Esophagus squamous epithelium (tissue), 5 donors: ENCODE measurements at regions not wholly inside any gene's neighbourhood (a gene's known extent, or its start where the extent isn't known, plus 50 kb on each side); places are given as distances from the start of the nearest gene placed in this dataset.

ENCODE experiments used
- DNase-seq: peaks from one replicate; lab custom pipeline; 2025; lab: John Stamatoyannopoulos, UW
- H3K27ac ChIP-seq, 4 donors: fragments of 200-600 bp; sonication (generic); one replicate each; pipeline ENCODE4 v1.5.1; 2016 to 2019; ENCODE audit warnings: mild to moderate bottlenecking in 1 of 4
- H3K27me3 ChIP-seq, 4 donors: fragments of 200-600 bp; sonication (generic); 1 replicate in 3 of 4; 2 replicates in 1 of 4; pipeline versions ENCODE4 v1.5.1 to v1.6.0; 2017 to 2021; ENCODE audit warnings: antibody characterized with exemption in 1 of 4
- H3K36me3 ChIP-seq, 3 donors: fragments of 200-600 bp; sonication (generic); one replicate each; pipeline ENCODE4 v1.5.1; 2016 to 2019
- H3K4me1 ChIP-seq, 3 donors: fragments of 200-600 bp; sonication (generic); one replicate each; pipeline ENCODE4 v1.5.1; 2017 to 2019
- H3K4me3 ChIP-seq, 4 donors: fragments of 200-600 bp; sonication (generic); 1 replicate in 3 of 4; 2 replicates in 1 of 4; pipeline ENCODE4 v1.5.1; 2016 to 2019; ENCODE audit warnings: mild to moderate bottlenecking in 2 of 4, moderate library complexity in 1 of 4
- H3K9me3 ChIP-seq, 3 donors: fragments of 200-600 bp; sonication (generic); one replicate each; pipeline ENCODE4 v1.5.1; 2016 to 2019
- POLR2A ChIP-seq, 4 donors: fragments of 450-650 bp; IDR thresholded peaks; one replicate each; pipeline ENCODE4 v1.6.1; 2017; ENCODE audit warnings: antibody characterized with exemption in 4 of 4, mild to moderate bottlenecking in 4 of 4, moderate library complexity in 3 of 4
- WGBS, 2 donors: methylation state at CpG; one replicate each; pipeline ENCODE4 v1.1.5; 2018; 5-methylcytosine and 5-hydroxymethylcytosine counted together
- intact Hi-C: fragments of 100-400 bp; cut with DNase I; formaldehyde crosslinking; loops from one replicate; pipeline ENCODE4 v1.15.0; 2022
- TF ChIP-seq, protein P1 (sequence below), 6 experiments: fragments of 450-650 bp in 4 of 6; fragments of 200-600 bp in 2 of 6; sonication (generic) in 2 of 6; IDR thresholded peaks; one replicate each; pipeline ENCODE4 v1.5.1; 2016 to 2019; ENCODE audit warnings: antibody characterized with exemption in 6 of 6, mild to moderate bottlenecking in 4 of 6, moderate library complexity in 4 of 6
- donor health status: DM: yes; HTN: yes; CAD: no.

DNA sequence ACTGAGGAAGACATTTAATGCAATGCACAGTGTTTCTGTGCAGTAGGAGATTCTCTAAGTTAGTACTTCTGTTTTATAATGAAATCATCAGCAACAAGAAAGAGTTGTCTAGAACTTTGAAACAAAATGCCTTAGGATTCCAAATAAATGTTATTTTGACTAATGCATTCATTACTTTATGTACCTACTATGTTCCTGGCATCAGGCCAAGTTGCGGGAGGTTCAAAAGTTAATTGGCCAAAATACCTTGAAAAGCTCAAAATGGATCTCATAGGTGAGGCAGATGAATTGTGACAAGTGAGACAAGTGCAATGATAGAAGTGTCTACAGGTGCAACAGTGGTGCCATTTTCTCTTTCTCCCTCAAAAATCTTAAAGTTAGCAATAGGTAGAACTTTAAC is 289.4 kb downstream of the TOX3 start:
- Histone ChIP-seq H3K36me3 (no peaks in the 10 kb centered on the region), H3K4me1 (peaks cover 0 to 5% (median 0%) of the 10 kb centered on the region in 3 donors), H3K9me3 (no peaks in the 10 kb centered on the region), H3K27me3 (no peaks in the 10 kb centered on the region), H3K4me3 (no peak overlapping the region), H3K27ac (no peak overlapping the region)
- no peak for TF ChIP-seq POLR2A (IDR thresholded peaks at IDR 0.05)
- TF ChIP-seq, protein P1, sequence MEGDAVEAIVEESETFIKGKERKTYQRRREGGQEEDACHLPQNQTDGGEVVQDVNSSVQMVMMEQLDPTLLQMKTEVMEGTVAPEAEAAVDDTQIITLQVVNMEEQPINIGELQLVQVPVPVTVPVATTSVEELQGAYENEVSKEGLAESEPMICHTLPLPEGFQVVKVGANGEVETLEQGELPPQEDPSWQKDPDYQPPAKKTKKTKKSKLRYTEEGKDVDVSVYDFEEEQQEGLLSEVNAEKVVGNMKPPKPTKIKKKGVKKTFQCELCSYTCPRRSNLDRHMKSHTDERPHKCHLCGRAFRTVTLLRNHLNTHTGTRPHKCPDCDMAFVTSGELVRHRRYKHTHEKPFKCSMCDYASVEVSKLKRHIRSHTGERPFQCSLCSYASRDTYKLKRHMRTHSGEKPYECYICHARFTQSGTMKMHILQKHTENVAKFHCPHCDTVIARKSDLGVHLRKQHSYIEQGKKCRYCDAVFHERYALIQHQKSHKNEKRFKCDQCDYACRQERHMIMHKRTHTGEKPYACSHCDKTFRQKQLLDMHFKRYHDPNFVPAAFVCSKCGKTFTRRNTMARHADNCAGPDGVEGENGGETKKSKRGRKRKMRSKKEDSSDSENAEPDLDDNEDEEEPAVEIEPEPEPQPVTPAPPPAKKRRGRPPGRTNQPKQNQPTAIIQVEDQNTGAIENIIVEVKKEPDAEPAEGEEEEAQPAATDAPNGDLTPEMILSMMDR (IDR thresholded peaks at IDR 0.05): no peak
- WGBS, 2 donors: 61 to 83% methylated on average over 1 of the region's 1 CpG
- intact Hi-C loops: no loop called here
- no peak for DNase-seq

DNA sequence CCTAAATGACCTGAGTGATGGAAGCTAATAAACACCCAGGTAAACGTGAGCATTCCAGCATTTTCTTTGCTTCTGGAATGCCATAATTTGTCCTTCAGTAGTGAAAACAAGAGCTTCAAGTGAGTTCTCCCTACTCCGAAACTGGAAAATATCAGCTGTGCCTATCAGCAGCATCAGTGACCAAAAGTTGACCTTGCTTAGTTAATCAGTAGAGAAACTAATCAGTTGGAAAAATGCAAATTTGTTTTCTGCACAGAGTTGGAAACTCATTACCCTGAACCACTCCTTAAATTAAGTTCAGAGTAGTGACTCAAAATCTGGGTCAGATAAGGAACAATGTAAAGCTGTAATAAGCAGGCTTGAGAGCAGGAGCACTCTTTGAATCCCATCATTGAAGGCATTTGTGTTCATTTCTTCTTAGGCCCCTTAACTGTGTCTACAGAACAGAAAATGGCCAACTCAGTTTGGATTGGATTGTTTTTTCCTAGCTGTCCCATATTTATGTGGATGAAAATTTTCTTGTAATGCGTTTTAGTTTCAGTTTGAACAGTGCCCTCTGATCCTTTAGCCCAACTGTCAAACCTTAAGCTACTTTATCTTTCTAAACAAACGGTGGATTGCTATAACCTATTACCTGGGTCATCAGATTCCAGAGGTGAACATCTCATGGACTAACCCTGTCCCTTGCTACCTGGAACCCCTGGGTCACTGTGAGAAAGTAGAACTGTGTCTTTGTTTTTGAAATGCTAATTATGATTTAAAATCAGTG is 290.4 kb downstream of the TOX3 start:
- H3K4me1 ChIP-seq: peaks cover 0 to 5% (median 0%) of the 10 kb centered on the region in 3 donors
- no peak for DNase-seq
- H3K27ac ChIP-seq: no peak overlapping the region
- H3K36me3 ChIP-seq: no peaks in the 10 kb centered on the region
- no peak overlapping the region for H3K4me3 ChIP-seq
- intact Hi-C loops: no loop called here
- TF ChIP-seq POLR2A (IDR thresholded peaks at IDR 0.05): no peak
- TF ChIP-seq, protein P1 (IDR thresholded peaks at IDR 0.05): no peak
- WGBS, 2 donors: 66 to 78% methylated on average over 4 of the region's 4 CpGs
- H3K9me3 ChIP-seq: no peaks in the 10 kb centered on the region
- H3K27me3 ChIP-seq: no peaks in the 10 kb centered on the region

DNA sequence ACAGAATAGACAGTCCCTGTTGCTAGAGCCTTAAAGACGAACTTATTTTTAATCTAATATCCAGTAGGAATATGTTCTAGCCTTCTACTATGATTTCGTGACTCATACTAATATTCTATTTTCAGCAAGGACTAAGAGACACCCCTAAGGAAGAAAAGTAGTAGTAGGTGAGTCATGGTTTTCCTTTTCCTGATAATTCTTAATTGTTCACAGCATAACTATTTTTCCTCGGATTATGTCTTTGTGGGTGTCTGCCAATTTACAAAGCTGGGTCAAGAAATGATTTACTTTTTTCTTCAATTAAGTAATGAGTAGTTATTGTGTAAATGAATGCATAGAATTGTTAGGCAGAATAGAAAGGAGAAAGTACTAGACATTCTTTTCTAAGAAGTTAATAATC is 292.2 kb downstream of the TOX3 start:
- Histone ChIP-seq H3K27me3 (no peaks in the 10 kb centered on the region), H3K9me3 (no peaks in the 10 kb centered on the region), H3K36me3 (no peaks in the 10 kb centered on the region), H3K4me1 (peaks cover 0 to 5% (median 0%) of the 10 kb centered on the region in 3 donors), H3K4me3 (no peak overlapping the region), H3K27ac (no peak overlapping the region)
- DNase-seq: no peak
- TF ChIP-seq, protein P1 (IDR thresholded peaks at IDR 0.05): no peak
- no peak for TF ChIP-seq POLR2A (IDR thresholded peaks at IDR 0.05)
- WGBS, 2 donors: 26 to 44% methylated on average over 3 of the region's 3 CpGs
- intact Hi-C loops: no loop called here

DNA sequence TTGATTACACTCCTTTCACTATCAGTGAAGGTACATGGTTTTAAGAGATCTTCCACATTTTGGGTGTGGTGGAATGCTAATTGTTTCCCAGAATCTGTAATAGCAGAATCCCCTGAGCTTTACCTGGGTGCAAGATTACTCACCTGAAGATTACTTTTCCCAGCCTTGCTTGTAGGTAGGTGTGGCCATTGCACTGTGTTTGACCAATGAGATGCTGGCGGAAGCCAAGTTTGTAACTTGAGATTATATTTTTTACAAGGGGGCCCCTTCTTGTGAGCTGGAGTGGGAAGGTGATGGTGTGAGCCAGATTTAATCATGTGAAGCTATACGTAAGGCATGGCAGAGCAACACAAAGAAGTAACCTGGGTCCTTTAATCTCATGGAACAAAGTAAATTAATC is 294.3 kb downstream of the TOX3 start:
- peaks cover 0 to 5% (median 0%) of the 10 kb centered on the region in 3 donors for H3K4me1 ChIP-seq
- H3K9me3 ChIP-seq: peaks cover 0 to under 1% (median 0%) of the 10 kb centered on the region in 3 donors
- WGBS, 2 donors: 68 to 90% methylated on average over 2 of the region's 2 CpGs
- no peak for DNase-seq
- TF ChIP-seq POLR2A (IDR thresholded peaks at IDR 0.05): no peak
- TF ChIP-seq, protein P1 (IDR thresholded peaks at IDR 0.05): no peak
- H3K27ac ChIP-seq: no peak overlapping the region
- no peaks in the 10 kb centered on the region for H3K36me3 ChIP-seq
- intact Hi-C loops: no loop called here
- no peaks in the 10 kb centered on the region for H3K27me3 ChIP-seq
- no peak overlapping the region for H3K4me3 ChIP-seq

DNA sequence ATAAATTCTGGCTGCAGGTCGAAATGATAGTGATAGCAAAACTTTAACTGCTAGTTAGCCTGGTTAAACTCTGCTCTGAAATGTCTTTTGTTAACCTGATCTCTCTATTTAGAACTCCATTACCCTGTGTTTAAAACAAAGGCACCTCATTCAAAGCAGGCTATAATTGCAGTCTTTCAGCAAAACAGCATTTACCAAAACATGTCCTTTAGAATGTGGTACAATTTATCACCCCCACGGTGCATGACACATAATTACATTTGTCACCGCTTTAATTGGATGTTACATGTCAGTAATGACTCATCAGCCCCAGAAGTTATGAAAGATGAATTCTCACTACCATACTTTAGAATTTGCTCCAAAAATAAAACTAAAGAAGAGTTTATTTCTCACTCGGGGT is 295.4 kb downstream of the TOX3 start:
- intact Hi-C loops: no loop called here
- WGBS, 2 donors: 5 to 25% methylated on average over 4 of the region's 4 CpGs

More for the DNA sequence above, 295.4 kb downstream of the TOX3 start:
- peaks cover 0 to 7% (median 4%) of the 10 kb centered on the region in 3 donors for H3K9me3 ChIP-seq
- no peaks in the 10 kb centered on the region for H3K36me3 ChIP-seq
- no peak for TF ChIP-seq POLR2A (IDR thresholded peaks at IDR 0.05)
- TF ChIP-seq, protein P1 (IDR thresholded peaks at IDR 0.05): no peak
- H3K27ac ChIP-seq: no peak overlapping the region
- no peaks in the 10 kb centered on the region for H3K27me3 ChIP-seq
- no peak for DNase-seq
- H3K4me3 ChIP-seq: no peak overlapping the region
- H3K4me1 ChIP-seq: peaks cover 0 to 5% (median 0%) of the 10 kb centered on the region in 3 donors
